ENCODE measurements at regions not wholly inside any gene's neighbourhood (a gene's known extent, or its start where the extent isn't known, plus 50 kb on each side); places are given as distances from the start of the nearest gene placed in this dataset.

GRCh38 chr5:174191076-174191475, 145.6 kb downstream of the NSG2 start:
- no peak for DNase-seq (ENCODE audit: extremely low read depth, insufficient read length)
- Histone ChIP-seq H3K36me3 (ENCODE audit: control insufficient read depth, insufficient read depth, low read length) (no peaks in the 10 kb centered on the region), H3K4me3 (replicated peaks; ENCODE audit: low read depth, low read length) (no peak overlapping the region), H3K27me3 (replicated peaks; ENCODE audit: control insufficient read depth, insufficient read depth, low read length) (peaks cover 1% of the 10 kb centered on the region)
- no peak for TF ChIP-seq CTCF (IDR thresholded peaks at IDR 0.05; ENCODE audit: insufficient read depth, low read length, poor library complexity, severe bottlenecking)

GRCh38 chr5:174191850-174192655, 146.5 kb downstream of the NSG2 start:
- no peak overlapping the region for H3K4me3 ChIP-seq (replicated peaks; ENCODE audit: low read depth, low read length)
- H3K36me3 ChIP-seq (ENCODE audit: control insufficient read depth, insufficient read depth, low read length), result no peaks in the 10 kb centered on the region
- DNase-seq (ENCODE audit: extremely low read depth, insufficient read length), result no peak
- no peak for TF ChIP-seq CTCF (IDR thresholded peaks at IDR 0.05; ENCODE audit: insufficient read depth, low read length, poor library complexity, severe bottlenecking)
- H3K27me3 ChIP-seq (replicated peaks; ENCODE audit: control insufficient read depth, insufficient read depth, low read length), result no peaks in the 10 kb centered on the region; the same call in none of the 2 replicates

- no peak for DNase-seq (ENCODE audit: extremely low read depth, insufficient read length)
- H3K4me3 ChIP-seq (replicated peaks; ENCODE audit: low read depth, low read length), result no peak overlapping the region
- no peaks in the 10 kb centered on the region for H3K36me3 ChIP-seq (ENCODE audit: control insufficient read depth, insufficient read depth, low read length)
- H3K27me3 ChIP-seq (replicated peaks; ENCODE audit: control insufficient read depth, insufficient read depth, low read length), result no peaks in the 10 kb centered on the region; the same call in none of the 2 replicates
- TF ChIP-seq CTCF (IDR thresholded peaks at IDR 0.05; ENCODE audit: insufficient read depth, low read length, poor library complexity, severe bottlenecking), result no peak
These were observed 147.4 kb downstream of the NSG2 start for GRCh38 chr5:174192901-174193300.

GRCh38 chr5:174195517-174195916, 150.0 kb downstream of the NSG2 start:
- no peak for TF ChIP-seq CTCF (IDR thresholded peaks at IDR 0.05; ENCODE audit: insufficient read depth, low read length, poor library complexity, severe bottlenecking)
- DNase-seq (ENCODE audit: extremely low read depth, insufficient read length), result no peak
- no peaks in the 10 kb centered on the region for H3K36me3 ChIP-seq (ENCODE audit: control insufficient read depth, insufficient read depth, low read length)
- no peaks in the 10 kb centered on the region; the same call in none of the 2 replicates for H3K27me3 ChIP-seq (replicated peaks; ENCODE audit: control insufficient read depth, insufficient read depth, low read length)
- H3K4me3 ChIP-seq (replicated peaks; ENCODE audit: low read depth, low read length), result no peak overlapping the region

GRCh38 chr5:174197929-174198328, 152.4 kb downstream of the NSG2 start:
- Histone ChIP-seq H3K4me3 (replicated peaks; ENCODE audit: low read depth, low read length) (no peak overlapping the region), H3K27me3 (replicated peaks; ENCODE audit: control insufficient read depth, insufficient read depth, low read length) (no peaks in the 10 kb centered on the region; the same call in none of the 2 replicates), H3K36me3 (ENCODE audit: control insufficient read depth, insufficient read depth, low read length) (no peaks in the 10 kb centered on the region)
- no peak for TF ChIP-seq CTCF (IDR thresholded peaks at IDR 0.05; ENCODE audit: insufficient read depth, low read length, poor library complexity, severe bottlenecking)
- DNase-seq (ENCODE audit: extremely low read depth, insufficient read length), result no peak

Measured in GM06990 (cell line).